CD4-positive, alpha-beta T cell treated with Interleukin-6 at 100 ng/mL for 8 hours (primary cell): ENCODE measurements at regions not wholly inside any gene's neighbourhood (a gene's known extent, or its start where the extent isn't known, plus 50 kb on each side); places are given as distances from the start of the nearest gene placed in this dataset.
"Not testable (repeated sequence)": the region's sequence is repeated elsewhere in the genome, so short reads cannot be mapped to it uniquely, and the experiment has no call there.

Experiments
- DNase-seq: peaks from one replicate; pipeline ENCODE4 v3.0.0-alpha.2; 2020; ENCODE audit warnings: mixed read lengths, low spot score

GRCh38 chr22:46040471-46041465 lies 63.8 kb upstream of the WNT7B start:
- DNase-seq: no peak

DNA sequence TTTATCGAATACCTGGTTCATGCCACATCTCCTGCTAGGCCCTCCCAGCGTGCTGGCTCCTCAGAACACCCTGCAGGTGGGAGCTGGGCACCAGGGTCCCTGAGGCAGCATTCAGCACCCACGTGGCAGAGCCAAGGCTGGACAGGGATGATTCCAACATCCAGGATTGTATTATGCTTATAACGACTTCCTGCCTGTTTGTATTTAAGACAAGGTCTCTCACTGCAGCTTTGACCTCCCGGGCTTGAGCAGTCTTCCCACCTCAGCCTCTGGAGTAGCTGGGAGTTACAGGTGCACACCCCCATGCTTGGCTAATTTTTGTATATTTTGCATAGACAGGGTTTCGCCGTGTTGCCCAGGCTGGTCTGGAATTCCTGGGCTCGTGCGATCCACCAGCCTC lies 64.7 kb upstream of the WNT7B start:
- no peak for DNase-seq

DNA sequence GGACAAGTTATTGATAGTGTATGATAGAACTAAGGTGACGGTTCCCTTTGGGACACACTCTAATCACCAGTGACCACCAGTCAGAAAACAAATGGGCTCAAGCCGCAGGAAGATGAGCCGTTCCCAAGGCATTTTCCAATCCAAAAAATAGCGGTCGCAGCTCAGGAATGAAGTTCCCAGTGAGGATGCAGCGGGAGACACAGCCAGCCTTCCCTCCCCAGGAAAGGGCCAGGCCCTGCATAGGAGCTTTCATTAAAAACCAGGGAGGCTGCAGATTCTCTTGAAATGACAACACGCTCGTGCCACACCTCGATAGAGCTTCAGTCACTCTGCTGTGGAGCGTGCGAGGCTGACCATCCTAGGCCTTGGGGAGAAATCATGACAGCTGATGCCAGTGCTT lies 65.8 kb upstream of the WNT7B start:
- no peak for DNase-seq

- DNase-seq: no peak
Observed at GRCh38 chr22:46043339-46043738, 66.4 kb upstream of the WNT7B start.

DNA sequence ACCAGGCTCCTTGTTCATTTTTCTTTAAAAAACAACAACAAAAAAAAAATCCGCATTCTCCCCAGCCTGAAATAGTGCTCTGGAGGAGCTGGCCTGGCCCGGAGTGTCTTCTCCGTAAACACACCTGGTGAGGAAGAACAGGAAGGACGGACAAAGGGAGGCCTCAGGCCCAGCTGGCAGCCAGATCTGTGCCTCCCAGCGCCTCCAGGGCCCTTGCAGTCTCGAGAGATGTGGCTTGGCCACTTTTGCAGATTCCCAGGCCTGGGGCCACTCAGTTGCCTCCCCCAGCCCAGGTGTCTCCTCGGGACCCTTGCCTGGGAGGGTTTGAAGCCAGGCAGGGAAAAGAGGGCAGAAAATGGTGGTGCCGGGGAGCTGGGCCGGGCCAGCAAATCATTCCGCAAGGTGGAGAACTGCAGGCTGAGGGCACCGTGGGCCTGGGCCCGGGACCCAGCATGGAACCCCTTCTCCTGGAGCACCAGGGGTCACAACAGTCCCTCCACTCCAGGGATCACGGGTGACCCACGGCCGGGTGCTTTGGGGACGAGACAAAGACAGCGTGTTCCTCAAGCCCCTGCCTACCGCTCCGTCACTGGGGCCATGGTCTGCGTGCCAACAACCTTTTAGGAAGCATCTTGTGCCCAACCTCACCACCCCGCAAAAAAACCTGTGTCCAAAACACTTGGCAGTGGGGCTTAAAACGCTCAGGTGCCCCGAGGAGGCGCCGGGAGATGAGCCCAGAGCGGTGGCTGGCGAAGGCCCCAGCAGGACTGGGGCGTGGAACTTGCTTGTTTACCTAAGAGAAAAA lies 67.1 kb upstream of the WNT7B start:
- DNase-seq: no peak

DNA sequence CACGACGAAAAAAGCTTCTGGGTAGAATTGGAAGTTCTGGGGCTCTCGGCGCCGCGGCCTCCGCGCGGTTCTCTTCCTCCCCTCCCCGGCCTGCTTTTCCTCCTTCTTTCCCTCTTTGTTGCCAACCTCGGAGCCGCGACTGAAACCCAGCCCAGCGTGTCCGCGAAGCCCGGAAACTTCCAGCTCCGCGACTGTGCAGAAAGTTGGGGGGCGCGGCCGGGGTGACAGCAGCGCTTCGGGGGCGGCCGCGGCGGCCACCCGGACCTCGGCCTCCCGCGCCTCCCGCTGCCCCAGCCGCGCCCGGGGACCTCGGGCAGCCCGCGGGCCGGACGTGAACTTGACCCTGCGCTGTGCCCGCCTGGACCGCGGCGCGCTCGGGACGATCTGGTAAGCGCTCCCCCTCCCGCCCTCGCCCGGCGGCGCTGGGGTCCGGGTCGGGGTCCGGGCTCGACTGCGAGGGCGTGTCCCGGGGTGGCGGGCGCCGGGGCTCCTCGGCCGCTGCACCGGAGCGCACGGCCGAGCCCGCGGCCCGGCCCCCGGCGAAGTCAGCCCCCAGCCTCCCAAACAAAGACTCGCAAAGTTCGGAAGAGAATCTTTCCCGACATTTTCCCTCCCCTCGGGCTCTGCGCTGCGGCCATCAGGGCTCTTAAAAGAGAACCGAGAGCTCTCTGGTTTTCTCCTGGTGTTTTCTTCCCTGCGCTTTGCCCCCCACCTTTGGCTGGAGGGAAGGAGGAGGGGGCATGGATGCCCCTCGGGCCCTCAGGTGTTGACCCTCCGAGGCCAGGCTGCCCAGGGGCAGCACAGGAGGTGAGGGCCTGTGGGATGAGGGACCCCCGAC lies 67.9 kb upstream of the WNT7B start:
- DNase-seq: peak; percentile 20

DNA sequence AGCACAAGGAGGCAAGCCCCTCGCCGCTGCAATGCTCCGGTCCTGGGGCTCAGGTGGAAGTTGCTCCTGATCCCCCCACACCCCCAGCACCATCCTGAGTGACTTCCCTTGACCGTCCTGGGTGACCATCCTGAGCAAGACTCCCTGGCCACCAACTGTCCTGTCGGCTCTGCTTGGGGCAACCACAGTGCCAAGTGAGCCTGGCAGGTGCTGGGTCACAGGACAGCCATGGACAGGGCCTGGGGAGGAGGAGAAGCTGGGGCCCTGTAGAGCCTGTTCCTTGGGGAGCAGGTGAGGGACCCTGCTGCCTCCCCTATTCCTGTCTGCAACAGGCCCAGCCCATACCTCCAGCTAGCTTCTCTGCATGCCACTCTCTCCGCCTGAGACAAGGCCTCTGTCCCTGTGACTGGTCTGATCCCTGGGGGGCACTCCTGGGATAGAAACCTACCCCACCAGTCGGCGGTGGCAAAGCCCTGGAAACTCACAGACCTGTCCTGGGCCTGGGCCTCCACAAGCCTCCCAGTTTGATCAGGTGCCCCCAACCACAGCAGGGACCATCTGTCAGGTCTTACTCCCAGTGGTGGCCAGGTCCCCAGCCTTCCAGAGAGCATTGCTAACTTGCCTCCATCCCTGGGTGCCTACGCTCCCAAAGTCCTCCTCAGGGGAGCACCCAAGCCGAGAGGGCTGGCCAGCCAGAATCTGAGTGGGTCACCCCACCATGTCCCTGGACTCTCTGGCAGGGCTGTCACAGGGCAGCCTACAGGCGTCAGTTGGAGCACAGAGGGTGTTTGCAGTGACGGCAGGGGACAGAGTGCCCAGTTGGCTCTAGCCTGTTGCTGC lies 68.7 kb upstream of the WNT7B start:
- DNase-seq: no peak

DNA sequence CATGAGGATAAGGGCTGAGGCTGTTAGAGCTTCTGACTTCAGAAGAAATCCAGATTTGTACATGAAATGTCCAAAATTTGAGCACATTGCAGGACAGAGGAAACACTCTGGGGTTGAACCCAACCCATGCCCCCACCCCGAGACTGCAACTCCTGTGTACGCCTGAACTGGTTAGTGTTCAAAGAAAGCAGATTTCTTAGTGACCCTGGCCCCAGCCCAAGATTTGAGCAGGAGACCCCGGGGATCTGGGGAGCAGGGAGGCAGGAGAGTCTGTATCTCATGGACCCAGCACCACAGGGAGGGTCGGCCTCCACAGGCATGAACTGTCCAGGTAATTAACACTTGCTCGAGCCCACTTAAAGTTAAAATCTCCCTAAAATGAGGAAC lies 69.3 kb upstream of the WNT7B start:
- no peak for DNase-seq

DNA sequence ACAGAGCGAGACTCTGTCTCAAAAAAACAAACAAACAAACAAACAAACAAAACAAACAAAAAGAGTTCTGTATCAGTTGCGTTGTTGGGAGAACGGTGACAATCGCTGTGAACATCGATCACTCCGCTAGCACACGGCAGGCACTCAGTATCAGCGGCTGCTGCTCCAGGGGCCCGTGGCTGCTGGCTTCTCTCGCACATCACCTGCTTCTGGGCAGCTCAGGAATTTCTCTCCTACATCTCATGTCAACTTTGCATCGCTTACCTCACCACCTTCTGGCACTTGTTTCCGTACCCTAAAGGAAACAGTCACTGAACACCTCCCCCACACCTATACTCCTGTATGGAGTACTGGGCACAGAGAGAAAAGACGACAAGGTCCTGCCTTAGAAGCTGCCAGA lies 70.3 kb upstream of the WNT7B start:
- no peak for DNase-seq

DNA sequence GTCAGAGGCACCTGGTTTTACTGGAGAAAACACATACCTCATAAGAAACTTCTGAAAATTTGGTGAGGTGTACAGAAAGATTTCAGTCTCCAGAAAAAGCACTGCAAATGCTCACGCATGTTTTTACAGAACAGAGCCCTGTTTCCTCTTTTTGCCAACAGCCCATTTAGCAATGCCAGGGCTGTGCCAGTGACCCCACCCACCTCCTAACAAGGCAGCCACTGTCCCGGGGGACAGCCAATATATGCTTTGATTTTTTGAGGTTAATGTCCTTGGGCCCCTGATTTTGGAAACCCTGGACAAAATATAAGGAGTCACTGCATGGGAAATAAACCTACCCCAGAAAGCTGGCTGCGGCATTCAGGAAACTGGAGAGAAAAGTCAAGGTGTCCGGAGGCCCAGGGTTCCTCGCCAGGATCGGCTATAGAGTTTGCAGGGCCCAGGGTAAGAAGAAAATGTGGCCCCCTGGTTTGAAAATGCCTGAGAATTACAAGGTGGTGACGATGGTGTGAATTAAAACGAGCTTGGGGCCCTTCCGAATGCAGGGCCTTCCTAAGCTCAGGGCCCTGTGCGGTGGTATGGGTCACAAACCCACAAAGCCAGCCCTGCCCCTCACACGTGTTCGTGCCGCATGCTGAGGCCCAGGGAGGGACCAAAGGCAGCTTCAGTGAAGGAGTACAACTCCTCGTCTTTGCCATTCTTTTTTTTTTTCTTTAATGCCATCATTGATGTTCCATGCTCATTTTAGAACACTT lies 71.1 kb upstream of the WNT7B start:
- no peak for DNase-seq

DNA sequence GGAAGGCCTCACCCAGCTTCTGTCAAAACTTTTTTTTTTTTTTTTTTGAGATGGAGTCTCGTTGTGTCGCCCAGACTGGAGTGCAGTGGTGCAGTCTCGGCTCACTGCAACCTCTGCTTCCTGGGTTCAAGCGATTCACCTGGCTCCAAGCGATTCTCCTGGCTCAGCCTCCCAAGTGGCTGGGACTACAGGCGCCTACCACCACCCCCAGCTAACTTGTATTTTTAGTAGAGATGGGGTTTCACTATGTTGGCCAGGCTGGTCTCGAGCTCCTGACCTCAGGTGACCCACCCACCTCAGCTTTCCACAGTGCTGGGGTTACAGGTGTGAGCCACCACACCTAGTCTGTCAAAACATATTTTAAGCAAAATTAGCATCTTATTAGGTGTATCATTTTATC lies 71.7 kb upstream of the WNT7B start:
- not testable (repeated sequence) for DNase-seq

GRCh38 chr22:46049726-46050450 lies 72.9 kb upstream of the WNT7B start:
- no peak for DNase-seq

DNA sequence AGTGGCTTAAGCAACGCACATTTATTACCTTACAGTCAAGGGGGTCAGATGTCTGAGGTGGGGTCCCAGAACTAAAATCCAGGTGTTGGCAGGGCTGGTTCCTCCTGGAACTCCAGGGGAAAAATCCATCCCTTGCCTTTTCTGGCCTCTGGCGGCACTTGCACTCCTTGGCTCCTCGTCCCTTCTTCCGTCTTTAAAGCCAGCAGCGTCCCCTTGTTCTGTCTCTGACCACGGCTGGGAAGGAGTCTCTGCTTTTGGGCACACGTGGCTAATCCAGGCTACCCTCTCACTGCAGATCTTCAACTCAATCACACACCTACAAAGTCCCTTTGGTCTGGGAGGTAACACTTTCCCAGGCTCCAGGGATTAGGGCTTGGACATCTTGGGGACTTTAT lies 73.5 kb upstream of the WNT7B start:
- no peak for DNase-seq

DNA sequence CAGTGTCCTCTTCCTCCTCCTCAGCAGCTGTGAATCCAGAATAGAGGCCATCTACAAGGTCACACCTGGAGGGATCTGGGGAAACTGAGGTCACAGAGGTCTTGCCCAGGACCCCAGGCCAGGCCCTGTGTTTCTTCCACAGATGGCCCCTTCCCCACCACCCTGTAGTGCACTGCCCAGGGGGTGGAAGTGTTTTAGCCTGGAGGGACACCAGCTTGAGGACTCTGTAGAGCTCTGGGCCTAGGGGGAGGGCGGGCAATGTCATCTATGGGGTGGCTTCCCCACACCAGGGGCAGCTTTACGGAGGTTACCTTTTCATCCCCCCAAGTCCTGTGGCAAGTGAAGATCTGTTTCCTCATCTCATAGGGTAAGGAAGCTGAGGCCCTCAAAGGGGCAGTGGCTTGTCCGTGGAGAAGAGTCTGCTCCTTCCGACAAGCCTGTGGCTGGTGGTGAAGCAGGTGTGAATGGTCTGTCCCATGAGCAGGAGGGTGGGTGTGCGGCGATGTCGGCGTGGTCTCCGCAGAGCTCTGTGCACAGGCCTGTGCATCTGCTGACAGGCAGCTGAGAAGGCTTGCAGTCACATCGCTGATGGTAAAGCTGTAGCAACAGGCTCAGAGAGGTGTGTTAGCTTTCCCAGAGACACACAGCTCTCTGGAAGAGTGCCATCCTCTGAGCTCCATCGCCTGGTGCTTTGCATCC lies 74.1 kb upstream of the WNT7B start:
- DNase-seq: no peak

GRCh38 chr22:46051646-46052045 lies 74.7 kb upstream of the WNT7B start:
- DNase-seq: no peak

- DNase-seq: no peak
Observed at GRCh38 chr22:46052331-46052771, 75.4 kb upstream of the WNT7B start.

DNA sequence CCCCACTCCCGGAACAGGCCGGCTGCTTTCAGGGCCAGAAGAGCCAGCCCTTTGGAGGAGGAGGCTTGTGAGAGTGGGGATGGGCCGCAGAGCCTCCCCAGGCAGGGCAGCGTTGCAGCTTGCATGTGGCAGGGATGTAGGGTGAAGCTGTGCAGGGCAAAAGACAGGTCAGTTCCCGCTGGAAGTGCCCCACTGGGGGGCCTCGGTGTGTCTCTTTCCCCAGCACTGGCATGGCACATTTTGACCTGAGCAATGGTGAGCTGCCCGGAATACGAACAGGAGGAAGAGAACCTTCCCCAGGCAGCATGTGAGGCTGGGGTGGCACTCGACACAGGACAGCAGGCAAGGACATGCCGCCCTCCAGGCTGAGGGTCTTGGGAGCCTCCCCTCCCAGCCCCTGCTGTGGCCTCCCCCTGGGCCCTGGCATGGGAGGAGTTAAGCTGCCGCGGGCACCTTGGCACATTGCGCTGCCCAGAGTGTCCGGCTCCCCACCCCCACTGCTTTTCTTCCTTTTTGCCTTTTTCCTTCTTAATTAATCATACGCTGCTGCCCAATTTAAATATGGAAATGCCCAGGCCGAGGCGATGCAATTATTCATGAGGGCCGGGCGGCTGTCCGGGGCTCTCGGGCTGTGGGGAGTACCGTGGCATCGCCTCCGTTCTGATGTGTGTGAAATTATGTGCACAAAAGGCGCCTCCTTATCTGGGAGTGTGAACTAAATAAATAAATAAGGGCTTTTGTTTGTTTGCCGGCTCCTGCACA lies 76.0 kb upstream of the WNT7B start:
- no peak for DNase-seq

- peak; percentile 43 for DNase-seq
Observed at GRCh38 chr22:46053563-46054090, 76.7 kb upstream of the WNT7B start.
